GM23248 (cell line): ENCODE measurements at regions not wholly inside any gene's neighbourhood (a gene's known extent, or its start where the extent isn't known, plus 50 kb on each side); places are given as distances from the start of the nearest gene placed in this dataset.

ENCODE experiments used
- DNase-seq: peaks from one replicate; pipeline ENCODE4 v3.0.0-alpha.2; 2015
- H2AFZ ChIP-seq: fragments of 200-600 bp; sonication (generic); 2 replicates; pipeline ENCODE4 v1.6.1; 2016; ENCODE audit warnings: antibody characterized with exemption
- H3F3A ChIP-seq: fragments of 200-600 bp; sonication (generic); 2 replicates; pipeline ENCODE4 v1.6.1; 2016; ENCODE audit warnings: mild to moderate bottlenecking, antibody characterized with exemption, mixed run types; ENCODE audit not compliant: insufficient read depth
- H3K27ac ChIP-seq: fragments of 200-600 bp; sonication (generic); 2 replicates; pipeline ENCODE4 v1.5.1; 2016; ENCODE audit warnings: mild to moderate bottlenecking
- H3K27me3 ChIP-seq: fragments of 200-600 bp; sonication (generic); replicated peaks from 2 replicates; pipeline ENCODE4 v1.6.1; 2016; ENCODE audit warnings: mild to moderate bottlenecking; ENCODE audit not compliant: insufficient read depth
- H3K36me3 ChIP-seq: fragments of 200-600 bp; sonication (generic); 2 replicates; pipeline ENCODE4 v1.6.1; 2016; ENCODE audit warnings: low read depth, mild to moderate bottlenecking
- H3K4me1 ChIP-seq: fragments of 200-600 bp; sonication (generic); 2 replicates; pipeline ENCODE4 v1.6.1; 2016; ENCODE audit warnings: mild to moderate bottlenecking; ENCODE audit not compliant: insufficient read depth
- H3K4me2 ChIP-seq: fragments of 200-600 bp; sonication (generic); one replicate; pipeline ENCODE4 v1.6.1; 2016; ENCODE audit warnings: mild to moderate bottlenecking; ENCODE audit not compliant: unreplicated experiment
- H3K4me3 ChIP-seq: fragments of 200-600 bp; sonication (generic); 2 replicates; pipeline ENCODE4 v1.5.1; 2016; ENCODE audit warnings: mild to moderate bottlenecking
- H3K79me2 ChIP-seq: fragments of 200-600 bp; sonication (generic); 2 replicates; pipeline ENCODE4 v1.6.1; 2016; ENCODE audit warnings: mild to moderate bottlenecking; ENCODE audit not compliant: insufficient read depth
- H3K9ac ChIP-seq: fragments of 200-600 bp; sonication (generic); 2 replicates; pipeline ENCODE4 v1.6.1; 2016; ENCODE audit warnings: mild to moderate bottlenecking
- H3K9me2 ChIP-seq: fragments of 200-600 bp; sonication (generic); 2 replicates; pipeline ENCODE4 v1.6.1; 2016; ENCODE audit warnings: mixed run types, mild to moderate bottlenecking, moderate library complexity; ENCODE audit not compliant: insufficient read depth
- H3K9me3 ChIP-seq: fragments of 200-600 bp; sonication (generic); one replicate; pipeline ENCODE4 v1.6.1; 2017; ENCODE audit warnings: low read depth
- H4K20me1 ChIP-seq: fragments of 200-600 bp; sonication (generic); 2 replicates; pipeline ENCODE4 v1.6.0; 2016; ENCODE audit not compliant: insufficient read depth
- EZH2 ChIP-seq: fragments of 200-600 bp; sonication (generic); IDR thresholded peaks from 2 replicates; pipeline ENCODE4 v1.6.1; 2018; ENCODE audit warnings: antibody characterized with exemption, mild to moderate bottlenecking; ENCODE audit not compliant: insufficient read depth, poor library complexity, severe bottlenecking
- EZH2phosphoT487 ChIP-seq: fragments of 200-600 bp; sonication (generic); IDR thresholded peaks from 2 replicates; pipeline ENCODE4 v1.6.1; 2018; ENCODE audit warnings: antibody characterized with exemption, moderate library complexity, mild to moderate bottlenecking, low read depth; ENCODE audit not compliant: insufficient read depth
- WGBS, 2 experiments: methylation state at CpG; one replicate each; pipeline ENCODE4 v1.1.6; 2015 to 2017; ENCODE audit warnings: low lambda C conversion rate in 2 of 2, low coverage in 1 of 2; ENCODE audit errors: missing lambda C conversion rate in 2 of 2; 5-methylcytosine and 5-hydroxymethylcytosine counted together
- in situ Hi-C: fragments of 300-500 bp; cut with MboI; formaldehyde crosslinking; loops from 2 replicates; pipeline ENCODE4 v1.15.0; 2020

DNA sequence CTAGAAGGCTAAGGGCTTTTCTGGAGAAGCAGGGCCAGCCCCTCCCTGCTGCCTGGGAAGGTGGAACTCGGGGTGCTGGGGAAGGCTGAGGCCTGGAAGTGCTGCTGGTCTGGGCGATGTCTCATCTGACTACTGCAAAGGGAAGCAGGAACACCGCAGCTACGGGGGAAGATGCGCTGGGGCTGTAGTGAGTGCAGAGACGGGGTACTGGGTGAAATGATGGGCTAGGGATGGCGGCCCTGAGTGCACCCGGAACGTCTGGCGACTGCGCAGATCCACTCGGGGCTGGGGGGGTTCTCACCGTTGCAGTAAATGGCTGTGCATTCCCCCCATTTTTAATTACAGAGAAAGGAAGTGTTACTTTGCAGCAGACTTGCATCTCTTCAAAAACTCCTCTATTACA is 195.4 kb upstream of the ADARB2 start:
- H3K9me2 ChIP-seq, result no peaks in the 10 kb centered on the region
- H3K27ac ChIP-seq, result no peak overlapping the region
- TF ChIP-seq EZH2 (no peak), EZH2phosphoT487 (no peak)
- no peaks in the 10 kb centered on the region for H4K20me1 ChIP-seq
- no peaks in the 10 kb centered on the region for H3K4me1 ChIP-seq
- no peaks in the 10 kb centered on the region for H3K9me3 ChIP-seq
- 20 to 33% methylated on average over 13 of the region's 13 CpGs for WGBS, 2 experiments
- no peak overlapping the region for H3K4me2 ChIP-seq
- no peak for DNase-seq
- in situ Hi-C loops, result no loop called here
- no peaks in the 10 kb centered on the region for H3K36me3 ChIP-seq
- H3K9ac ChIP-seq, result no peak overlapping the region
- H3K27me3 ChIP-seq, result no peaks in the 10 kb centered on the region
- no peaks in the 10 kb centered on the region for H3K79me2 ChIP-seq
- no peaks in the 10 kb centered on the region for H3F3A ChIP-seq
- no peak overlapping the region for H3K4me3 ChIP-seq
- no peak overlapping the region for H2AFZ ChIP-seq

DNA sequence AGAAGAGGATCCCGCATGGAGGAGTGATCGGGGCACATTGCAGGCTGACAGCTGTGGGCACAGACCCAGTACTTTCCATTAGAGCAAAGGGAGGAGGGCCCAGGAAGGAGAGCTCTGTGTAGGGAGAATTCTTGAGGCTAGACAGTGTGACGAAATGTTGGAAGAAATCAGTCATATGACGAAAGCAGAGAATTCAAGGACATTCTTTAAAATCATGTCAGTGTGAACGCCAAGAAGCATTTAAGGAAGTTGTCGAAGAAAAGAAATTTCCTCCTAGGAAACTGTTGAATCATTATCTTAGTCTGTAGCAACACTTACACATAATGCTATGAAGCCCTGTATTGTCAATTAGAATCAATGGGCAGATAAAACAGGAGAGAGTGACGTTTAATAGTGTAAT is 191.3 kb upstream of the ADARB2 start:
- 18 to 20% methylated on average over 7 of the region's 7 CpGs for WGBS, 2 experiments
- Histone ChIP-seq H3K4me2 (no peak overlapping the region), H3K27me3 (no peaks in the 10 kb centered on the region), H2AFZ (no peak overlapping the region), H3K4me1 (no peaks in the 10 kb centered on the region), H3K9ac (no peak overlapping the region), H3K36me3 (no peaks in the 10 kb centered on the region), H3K4me3 (no peak overlapping the region), H3F3A (no peaks in the 10 kb centered on the region), H3K27ac (no peak overlapping the region), H3K79me2 (no peaks in the 10 kb centered on the region), H3K9me2 (no peaks in the 10 kb centered on the region), H3K9me3 (no peaks in the 10 kb centered on the region), H4K20me1 (no peaks in the 10 kb centered on the region)
- DNase-seq, result no peak
- TF ChIP-seq EZH2phosphoT487 (no peak), EZH2 (no peak)
- in situ Hi-C loops, result no loop called here

DNA sequence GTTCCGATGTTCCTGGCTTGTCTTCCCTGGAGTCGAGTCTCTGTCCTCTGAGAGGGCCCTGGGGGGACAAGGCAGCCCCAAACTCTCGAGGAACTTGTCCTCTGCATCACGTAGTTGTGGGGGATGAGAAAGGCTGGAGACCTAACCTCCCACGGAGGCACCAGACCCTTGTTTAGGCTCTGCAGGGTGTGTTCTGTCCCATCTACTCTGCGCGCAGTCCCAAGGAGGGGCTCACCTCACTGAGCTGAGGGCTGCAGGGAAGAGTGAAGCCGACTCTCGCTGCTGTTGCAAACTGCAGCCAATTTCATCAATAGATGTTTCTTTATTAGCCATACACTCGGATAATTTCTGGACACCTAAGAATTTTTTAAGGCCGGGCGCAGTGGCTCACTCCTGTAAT is 186.7 kb upstream of the ADARB2 start:
- no peaks in the 10 kb centered on the region for H3K27me3 ChIP-seq
- no peak for TF ChIP-seq EZH2
- no peaks in the 10 kb centered on the region for H3K4me1 ChIP-seq
- H3K27ac ChIP-seq, result no peak overlapping the region
- no peak overlapping the region for H3K4me3 ChIP-seq
- WGBS, 2 experiments, result 37 to 39% methylated on average over 12 of the region's 12 CpGs
- no peaks in the 10 kb centered on the region for H4K20me1 ChIP-seq
- H3K9ac ChIP-seq, result no peak overlapping the region
- no peak overlapping the region for H2AFZ ChIP-seq
- H3K9me2 ChIP-seq, result no peaks in the 10 kb centered on the region
- H3K36me3 ChIP-seq, result no peaks in the 10 kb centered on the region
- in situ Hi-C loops, result no loop called here
- no peak overlapping the region for H3K4me2 ChIP-seq
- no peak for DNase-seq
- peaks cover 3% of the 10 kb centered on the region for H3K9me3 ChIP-seq
- H3F3A ChIP-seq, result no peaks in the 10 kb centered on the region
- no peaks in the 10 kb centered on the region for H3K79me2 ChIP-seq

- TF ChIP-seq EZH2, result no peak
- TF ChIP-seq EZH2phosphoT487, result no peak
- no peaks in the 10 kb centered on the region for H3K36me3 ChIP-seq
- DNase-seq, result no peak
- no peaks in the 10 kb centered on the region for H4K20me1 ChIP-seq
- peaks cover 3% of the 10 kb centered on the region for H3K9me3 ChIP-seq
- in situ Hi-C loops, result no loop called here
- H3K4me1 ChIP-seq, result no peaks in the 10 kb centered on the region
- no peak overlapping the region for H3K27ac ChIP-seq
- no peaks in the 10 kb centered on the region for H3K79me2 ChIP-seq
- H3K4me2 ChIP-seq, result no peak overlapping the region
- no peaks in the 10 kb centered on the region for H3F3A ChIP-seq
- no peak overlapping the region for H2AFZ ChIP-seq
- no peaks in the 10 kb centered on the region for H3K9me2 ChIP-seq
- no peak overlapping the region for H3K4me3 ChIP-seq
- 5 to 6% methylated on average over 8 of the region's 8 CpGs for WGBS, 2 experiments
- H3K9ac ChIP-seq, result no peak overlapping the region
- no peaks in the 10 kb centered on the region for H3K27me3 ChIP-seq
These were observed 186.3 kb upstream of the ADARB2 start for GRCh38 chr10:1923586-1923985.

DNA sequence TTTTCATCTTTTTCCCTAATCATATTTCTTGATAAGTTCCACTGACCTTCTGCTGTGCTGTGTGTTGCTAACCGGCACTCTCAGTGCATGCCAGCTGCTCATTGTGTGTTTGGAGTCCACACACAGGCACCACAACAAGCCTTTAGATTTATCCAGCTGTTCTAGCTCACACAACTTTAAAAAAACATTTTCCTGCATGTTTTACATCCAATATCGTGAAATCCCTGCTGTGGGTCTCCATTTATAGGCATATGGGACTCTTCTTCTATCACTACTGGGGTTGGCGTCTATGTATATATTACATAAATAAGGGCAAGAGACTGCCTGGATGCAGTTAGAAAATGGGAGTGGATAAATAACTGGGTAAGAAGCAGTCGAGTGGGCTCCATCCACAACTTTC is 183.6 kb upstream of the ADARB2 start:
- H3K9me2 ChIP-seq, result no peaks in the 10 kb centered on the region
- H3K9ac ChIP-seq, result no peak overlapping the region
- no peak overlapping the region for H3K27ac ChIP-seq
- H3K36me3 ChIP-seq, result no peaks in the 10 kb centered on the region
- no peaks in the 10 kb centered on the region for H3K27me3 ChIP-seq
- no peaks in the 10 kb centered on the region for H3K4me1 ChIP-seq
- H3K4me2 ChIP-seq, result no peak overlapping the region
- no peak for DNase-seq
- peaks cover 3% of the 10 kb centered on the region for H3K9me3 ChIP-seq
- no peaks in the 10 kb centered on the region for H3K79me2 ChIP-seq
- no peak overlapping the region for H2AFZ ChIP-seq
- no peak for TF ChIP-seq EZH2
- WGBS, 2 experiments, result 17 to 19% methylated on average over 4 of the region's 4 CpGs
- H3F3A ChIP-seq, result no peaks in the 10 kb centered on the region
- in situ Hi-C loops, result no loop called here
- H3K4me3 ChIP-seq, result no peak overlapping the region
- H4K20me1 ChIP-seq, result no peaks in the 10 kb centered on the region
